Astrocyte of the spinal cord (primary cell): ENCODE measurements at regions not wholly inside any gene's neighbourhood (a gene's known extent, or its start where the extent isn't known, plus 50 kb on each side); places are given as distances from the start of the nearest gene placed in this dataset.

Source experiments
- DNase-seq: peaks from one replicate; pipeline ENCODE4 v3.0.0; 2011; ENCODE audit warnings: low read depth, low spot score
- H3K4me3 ChIP-seq: 2 replicates; pipeline ENCODE4 v1.5.1; 2011; ENCODE audit warnings: low read depth, mild to moderate bottlenecking, low read length, moderate library complexity
- CTCF ChIP-seq: IDR thresholded peaks from 2 replicates; pipeline ENCODE4 v1.5.1; 2012; ENCODE audit warnings: low read depth, mild to moderate bottlenecking, low read length, inconsistent platforms
- in situ Hi-C: cut with HindIII; loops from 2 replicates; pipeline ENCODE4 v1.10.0; 2017; ENCODE audit warnings: low sequenced_read_pairs

GRCh38 chr13:76383676-76384461, 502.3 kb downstream of the KCTD12 start:
- in situ Hi-C loops, result no loop called here
- H3K4me3 ChIP-seq, result no peak overlapping the region
- TF ChIP-seq CTCF, result no peak
- DNase-seq, result peak; percentile 97

GRCh38 chr13:76380446-76381065, 505.6 kb downstream of the KCTD12 start:
- in situ Hi-C loops, result no loop called here

GRCh38 chr13:76379341-76380105, 506.7 kb downstream of the KCTD12 start:
- DNase-seq, result no peak
- H3K4me3 ChIP-seq, result no peak overlapping the region
- TF ChIP-seq CTCF, result no peak
- in situ Hi-C loops, result no loop called here

More at GRCh38 chr13:76380446-76381065, 505.6 kb downstream of the KCTD12 start:
- peak; percentile 77 for DNase-seq
- H3K4me3 ChIP-seq, result no peak overlapping the region
- TF ChIP-seq CTCF, result no peak

GRCh38 chr13:76378767-76379166, 507.4 kb downstream of the KCTD12 start:
- no peak for TF ChIP-seq CTCF
- H3K4me3 ChIP-seq, result no peak overlapping the region
- in situ Hi-C loops, result no loop called here
- no peak for DNase-seq

GRCh38 chr13:76363682-76364289, 522.4 kb downstream of the KCTD12 start:
- no peak for DNase-seq
- TF ChIP-seq CTCF, result no peak
- H3K4me3 ChIP-seq, result no peak overlapping the region
- in situ Hi-C loops, result no loop called here

- H3K4me3 ChIP-seq, result no peak overlapping the region
- DNase-seq, result no peak
- in situ Hi-C loops, result no loop called here
- TF ChIP-seq CTCF, result no peak
Observed at GRCh38 chr13:76361868-76362267, 524.3 kb downstream of the KCTD12 start.
